HL-60/S4 treated with phorbol 12-myristate 13-acetate at 8.2 ng/mL for 4 days and 3 days (cell line): ENCODE measurements at regions not wholly inside any gene's neighbourhood (a gene's known extent, or its start where the extent isn't known, plus 50 kb on each side); places are given as distances from the start of the nearest gene placed in this dataset.
"Not testable (repeated sequence)": the region's sequence is repeated elsewhere in the genome, so short reads cannot be mapped to it uniquely, and the experiment has no call there.

Experiments
- in situ Hi-C: fragments of 300-500 bp; cut with MboI; formaldehyde crosslinking; loops from 2 replicates; pipeline ENCODE4 v1.15.0; 2022; ENCODE audit warnings: low sequenced_read_pairs

- in situ Hi-C loops = no loop called here
Observed at GRCh38 chr10:78596556-78596955, 472.2 kb upstream of the ZMIZ1 start.

GRCh38 chr10:78597796-78598555 is 470.8 kb upstream of the ZMIZ1 start:
- in situ Hi-C loops = no loop called here

GRCh38 chr10:78599122-78599853 is 469.5 kb upstream of the ZMIZ1 start:
- in situ Hi-C loops = no loop called here

GRCh38 chr10:78600121-78600665 is 468.6 kb upstream of the ZMIZ1 start:
- in situ Hi-C loops = no loop called here

GRCh38 chr10:78600740-78601139 is 468.0 kb upstream of the ZMIZ1 start:
- in situ Hi-C loops = no loop called here

- in situ Hi-C loops = no loop called here
Observed at GRCh38 chr10:78602201-78602932, 466.4 kb upstream of the ZMIZ1 start.

GRCh38 chr10:78604286-78604685 is 464.5 kb upstream of the ZMIZ1 start:
- in situ Hi-C loops = no loop called here

- in situ Hi-C loops = no loop called here
Observed at GRCh38 chr10:78604721-78605120, 464.0 kb upstream of the ZMIZ1 start.

GRCh38 chr10:78605800-78606350 is 462.9 kb upstream of the ZMIZ1 start:
- in situ Hi-C loops = no loop called here

- in situ Hi-C loops = not testable (repeated sequence)
Observed at GRCh38 chr10:78606766-78607165, 462.0 kb upstream of the ZMIZ1 start.

GRCh38 chr10:78609976-78610375 is 458.8 kb upstream of the ZMIZ1 start:
- in situ Hi-C loops = no loop called here

- in situ Hi-C loops = no loop called here
Observed at GRCh38 chr10:78613132-78613531, 455.6 kb upstream of the ZMIZ1 start.

GRCh38 chr10:78614267-78614666 is 454.5 kb upstream of the ZMIZ1 start:
- in situ Hi-C loops = no loop called here

- in situ Hi-C loops = no loop called here
Observed at GRCh38 chr10:78614744-78615143, 454.0 kb upstream of the ZMIZ1 start.

GRCh38 chr10:78616125-78616695 is 452.6 kb upstream of the ZMIZ1 start:
- in situ Hi-C loops = no loop called here

GRCh38 chr10:78617115-78617514 is 451.7 kb upstream of the ZMIZ1 start:
- in situ Hi-C loops = no loop called here

- in situ Hi-C loops = no loop called here
Observed at GRCh38 chr10:78617631-78618030, 451.1 kb upstream of the ZMIZ1 start.

GRCh38 chr10:78618050-78618449 is 450.7 kb upstream of the ZMIZ1 start:
- in situ Hi-C loops = no loop called here

- in situ Hi-C loops = no loop called here
Observed at GRCh38 chr10:78619115-78619851, 449.5 kb upstream of the ZMIZ1 start.

- in situ Hi-C loops = no loop called here
Observed at GRCh38 chr10:78619896-78620295, 448.9 kb upstream of the ZMIZ1 start.
